Retinal pigment epithelial cell (primary cell): ENCODE measurements at regions not wholly inside any gene's neighbourhood (a gene's known extent, or its start where the extent isn't known, plus 50 kb on each side); places are given as distances from the start of the nearest gene placed in this dataset.
A peak's percentile ranks its signal among the peaks of the same experiment; 100 is the strongest.

Experiments
- DNase-seq: peaks from one replicate; pipeline ENCODE4 v3.0.0-alpha.2; 2010; ENCODE audit warnings: low read depth
- H3K4me3 ChIP-seq: 2 replicates; pipeline ENCODE4 v1.5.1; 2011; ENCODE audit warnings: mild to moderate bottlenecking, low read length, control low read depth, moderate library complexity
- TF ChIP-seq, protein P1 (sequence below): conservative IDR thresholded peaks from 2 replicates; pipeline ENCODE4 v1.5.1; 2011; ENCODE audit warnings: low read depth, low read length, control low read depth, inconsistent platforms

DNA sequence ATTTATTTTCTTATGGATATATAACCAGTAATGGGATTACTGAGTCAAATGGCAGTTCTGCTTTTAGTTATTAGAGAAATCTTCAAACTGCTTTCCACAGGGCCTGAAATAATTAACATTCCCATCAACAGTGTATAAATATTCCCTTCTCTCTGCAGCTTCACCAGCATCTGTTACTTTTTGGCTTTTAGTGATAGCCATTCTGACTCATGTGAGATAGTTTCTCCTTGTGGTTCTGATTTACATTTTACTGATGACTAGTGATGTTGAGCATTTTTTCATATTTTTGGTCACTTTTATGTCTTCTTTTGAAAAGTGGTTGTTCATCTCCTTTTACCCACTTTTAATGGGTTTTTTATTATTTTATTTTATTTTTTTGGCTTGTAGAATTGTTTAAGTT lies 1290.3 kb upstream of the CDH9 start:
- no peak for DNase-seq
- TF ChIP-seq, protein P1, sequence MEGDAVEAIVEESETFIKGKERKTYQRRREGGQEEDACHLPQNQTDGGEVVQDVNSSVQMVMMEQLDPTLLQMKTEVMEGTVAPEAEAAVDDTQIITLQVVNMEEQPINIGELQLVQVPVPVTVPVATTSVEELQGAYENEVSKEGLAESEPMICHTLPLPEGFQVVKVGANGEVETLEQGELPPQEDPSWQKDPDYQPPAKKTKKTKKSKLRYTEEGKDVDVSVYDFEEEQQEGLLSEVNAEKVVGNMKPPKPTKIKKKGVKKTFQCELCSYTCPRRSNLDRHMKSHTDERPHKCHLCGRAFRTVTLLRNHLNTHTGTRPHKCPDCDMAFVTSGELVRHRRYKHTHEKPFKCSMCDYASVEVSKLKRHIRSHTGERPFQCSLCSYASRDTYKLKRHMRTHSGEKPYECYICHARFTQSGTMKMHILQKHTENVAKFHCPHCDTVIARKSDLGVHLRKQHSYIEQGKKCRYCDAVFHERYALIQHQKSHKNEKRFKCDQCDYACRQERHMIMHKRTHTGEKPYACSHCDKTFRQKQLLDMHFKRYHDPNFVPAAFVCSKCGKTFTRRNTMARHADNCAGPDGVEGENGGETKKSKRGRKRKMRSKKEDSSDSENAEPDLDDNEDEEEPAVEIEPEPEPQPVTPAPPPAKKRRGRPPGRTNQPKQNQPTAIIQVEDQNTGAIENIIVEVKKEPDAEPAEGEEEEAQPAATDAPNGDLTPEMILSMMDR: no peak
- no peak overlapping the region for H3K4me3 ChIP-seq

DNA sequence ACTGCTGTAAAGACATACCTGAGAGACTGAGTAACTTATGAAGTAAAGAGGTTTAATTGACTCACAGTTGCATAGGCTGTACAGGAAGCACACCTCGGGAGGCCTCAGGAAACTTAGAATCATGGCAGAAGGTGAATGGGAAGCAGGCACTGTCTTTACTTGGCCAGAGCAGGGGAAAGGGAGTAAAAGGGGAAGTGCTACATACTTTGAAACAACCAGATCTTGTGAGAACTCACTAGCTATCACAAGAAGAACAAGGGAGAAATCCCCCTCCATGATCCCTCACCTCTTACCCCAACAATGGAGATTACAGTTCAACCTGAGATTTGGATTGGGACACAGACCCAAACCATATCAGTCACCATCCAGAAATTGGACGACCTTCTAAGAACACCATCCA lies 1285.8 kb upstream of the CDH9 start:
- TF ChIP-seq, protein P1: no peak

DNA sequence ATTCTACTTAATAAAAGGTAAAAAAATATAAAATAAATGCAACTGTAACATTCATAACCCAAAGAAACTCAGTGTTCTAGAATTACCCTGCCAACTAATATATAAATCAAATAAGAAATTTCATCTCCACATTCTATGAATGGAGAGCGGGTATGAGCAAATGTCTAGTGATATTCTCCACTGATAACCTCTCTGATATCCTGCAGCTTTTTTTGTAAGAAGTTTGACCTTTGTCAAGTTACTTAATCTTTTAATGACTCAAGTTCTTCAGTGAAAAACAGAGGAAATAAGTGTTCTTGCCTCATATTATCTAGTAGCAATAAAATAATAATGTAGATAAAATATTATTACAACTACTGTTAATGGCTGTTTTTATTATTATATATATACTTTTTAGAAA lies 1275.6 kb upstream of the CDH9 start:
- no peak for DNase-seq
- no peak overlapping the region for H3K4me3 ChIP-seq
- TF ChIP-seq, protein P1: no peak

More for the DNA sequence above, 1285.8 kb upstream of the CDH9 start:
- DNase-seq: no peak
- H3K4me3 ChIP-seq: no peak overlapping the region

DNA sequence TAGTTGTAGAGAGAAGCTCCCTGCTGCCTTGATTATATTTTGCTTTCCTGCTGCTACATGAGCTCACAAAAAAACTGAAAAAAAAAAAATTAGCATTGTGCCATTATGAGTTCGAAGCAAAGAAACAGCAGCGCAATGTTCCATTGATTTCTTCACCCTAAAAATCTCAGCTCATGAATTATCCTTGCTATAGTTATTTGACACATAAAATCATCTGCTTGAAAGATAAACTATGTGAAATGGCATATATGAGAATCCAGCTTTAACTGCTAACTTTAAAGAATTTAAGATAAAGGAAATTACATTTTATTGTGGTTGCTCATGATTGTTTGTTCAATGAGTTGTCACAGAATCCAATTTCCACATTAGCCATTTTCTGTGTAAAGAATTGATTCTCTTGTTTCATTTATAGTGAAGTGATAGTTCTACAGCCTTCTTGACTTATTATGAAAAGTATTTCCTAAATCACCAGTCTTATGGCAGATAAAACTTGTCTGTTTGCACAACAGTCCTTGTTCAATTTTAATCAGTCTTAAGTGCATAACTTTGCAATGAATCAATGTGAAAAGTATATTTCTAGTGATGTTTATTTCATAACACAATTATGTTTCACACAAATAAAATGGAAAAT lies 1275.0 kb upstream of the CDH9 start:
- H3K4me3 ChIP-seq: no peak overlapping the region
- no peak for DNase-seq
- TF ChIP-seq, protein P1: no peak

DNA sequence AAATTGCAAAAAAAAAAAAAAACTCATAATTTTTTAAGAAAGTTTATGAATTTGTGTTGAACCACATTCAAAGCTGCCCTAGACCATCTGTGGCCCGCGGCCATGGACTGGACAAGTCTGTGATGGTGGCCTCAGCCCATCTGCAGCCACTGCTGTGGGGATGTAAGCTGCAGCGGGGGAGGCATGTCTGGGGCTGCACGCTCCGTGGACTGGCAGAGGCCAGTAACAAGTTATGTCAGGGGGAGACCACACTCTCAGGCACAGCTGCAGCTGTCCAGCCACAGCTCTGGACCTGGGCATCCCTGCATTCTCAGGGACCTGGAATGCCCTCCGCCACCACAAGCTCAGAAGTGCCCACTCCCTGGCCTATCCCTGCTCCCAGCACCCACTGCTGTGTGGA lies 1272.3 kb upstream of the CDH9 start:
- DNase-seq: no peak

DNA sequence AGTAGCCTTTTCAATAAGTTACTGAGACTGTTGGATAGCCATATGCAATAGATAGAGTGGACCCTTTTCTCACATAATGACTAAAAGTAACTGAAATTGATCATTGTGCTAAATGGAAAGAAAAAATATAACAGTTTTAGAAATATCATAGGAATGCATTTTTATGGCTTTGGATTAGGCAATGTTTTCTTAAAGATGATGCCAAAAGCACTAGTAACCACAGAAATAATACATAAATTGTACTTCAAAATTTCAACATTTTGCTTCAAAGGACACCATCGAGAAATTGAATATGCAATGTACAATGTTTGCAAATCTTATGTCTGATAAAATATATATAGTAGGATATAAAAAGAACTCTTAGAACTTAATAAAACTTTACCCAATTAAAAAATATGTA lies 1267.5 kb upstream of the CDH9 start:
- no peak overlapping the region for H3K4me3 ChIP-seq
- DNase-seq: no peak
- TF ChIP-seq, protein P1: no peak

More for the DNA sequence above, 1272.3 kb upstream of the CDH9 start:
- no peak overlapping the region for H3K4me3 ChIP-seq
- TF ChIP-seq, protein P1: no peak

DNA sequence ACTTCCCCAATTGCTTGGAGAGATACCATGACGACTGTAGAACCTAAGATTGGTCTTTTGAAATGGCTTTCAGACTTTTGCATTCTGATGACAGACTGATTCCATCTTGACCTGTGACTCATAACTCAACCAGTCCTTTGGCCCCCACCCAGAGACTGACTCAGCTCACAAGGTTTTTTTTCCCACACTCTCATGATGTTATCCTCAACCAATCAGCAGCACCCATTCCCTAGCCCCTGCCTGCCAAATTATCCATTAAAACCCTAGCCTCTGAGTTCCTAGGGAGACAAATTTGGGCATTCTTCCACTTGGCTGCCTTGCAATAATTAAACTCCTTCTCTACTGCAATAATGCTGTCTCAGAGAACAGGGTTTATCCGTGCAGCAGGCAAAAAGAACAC lies 1263.3 kb upstream of the CDH9 start:
- peak; percentile 76 for DNase-seq
- TF ChIP-seq, protein P1: no peak
- no peak overlapping the region for H3K4me3 ChIP-seq
